WI38 (cell line): ENCODE measurements at regions not wholly inside any gene's neighbourhood (a gene's known extent, or its start where the extent isn't known, plus 50 kb on each side); places are given as distances from the start of the nearest gene placed in this dataset.

Experiments used
- H3K4me3 ChIP-seq: 2 replicates; pipeline ENCODE4 v1.5.1; 2011; ENCODE audit warnings: low read depth, mild to moderate bottlenecking, control low read depth, low read length
- CTCF ChIP-seq: IDR thresholded peaks from 2 replicates; pipeline ENCODE4 v1.5.1; 2012; ENCODE audit warnings: low read depth, mild to moderate bottlenecking, control low read depth, low read length

GRCh38 chr9:113712053-113712452, 164.1 kb upstream of the ZNF618 start:
- H3K4me3 ChIP-seq, result no peak overlapping the region
- no peak for TF ChIP-seq CTCF

- no peak overlapping the region for H3K4me3 ChIP-seq
- TF ChIP-seq CTCF, result no peak
Observed at GRCh38 chr9:113715086-113715485, 161.0 kb upstream of the ZNF618 start.

- TF ChIP-seq CTCF, result no peak
- H3K4me3 ChIP-seq, result no peak overlapping the region
Observed at GRCh38 chr9:113719919-113720318, 156.2 kb upstream of the ZNF618 start.

GRCh38 chr9:113720495-113720894, 155.6 kb upstream of the ZNF618 start:
- TF ChIP-seq CTCF, result no peak
- H3K4me3 ChIP-seq, result no peak overlapping the region

GRCh38 chr9:113721856-113722255, 154.3 kb upstream of the ZNF618 start:
- H3K4me3 ChIP-seq, result no peak overlapping the region
- no peak for TF ChIP-seq CTCF

- no peak overlapping the region for H3K4me3 ChIP-seq
- TF ChIP-seq CTCF, result no peak
Observed at GRCh38 chr9:113724202-113724601, 151.9 kb upstream of the ZNF618 start.

- H3K4me3 ChIP-seq, result no peak overlapping the region
- TF ChIP-seq CTCF, result no peak
Observed at GRCh38 chr9:113728989-113729388, 147.1 kb upstream of the ZNF618 start.
